Peyer's patch (tissue), 4 donors: ENCODE measurements at regions not wholly inside any gene's neighbourhood (a gene's known extent, or its start where the extent isn't known, plus 50 kb on each side); places are given as distances from the start of the nearest gene placed in this dataset.

Source experiments
- CTCF ChIP-seq, 6 experiments: fragments of 450-650 bp in 4 of 6; fragments of 200-600 bp in 2 of 6; sonication (generic) in 1 of 6; IDR thresholded peaks; one replicate each; pipeline ENCODE4 v1.5.1; 2017 to 2019; ENCODE audit warnings: antibody characterized with exemption in 6 of 6, mild to moderate bottlenecking in 3 of 6, moderate library complexity in 1 of 6
- POLR2A ChIP-seq, 2 donors: fragments of 450-650 bp; IDR thresholded peaks; one replicate each; pipeline ENCODE4 v1.5.1; 2017; ENCODE audit warnings: antibody characterized with exemption in 2 of 2, mild to moderate bottlenecking in 2 of 2, moderate library complexity in 2 of 2

GRCh38 chr12:77569876-77570275 is 260.8 kb upstream of the NAV3 start:
- TF ChIP-seq CTCF (IDR thresholded peaks at IDR 0.05) (no peak), POLR2A (IDR thresholded peaks at IDR 0.05) (no peak)
